HG03378 (cell line): ENCODE measurements at regions not wholly inside any gene's neighbourhood (a gene's known extent, or its start where the extent isn't known, plus 50 kb on each side); places are given as distances from the start of the nearest gene placed in this dataset.
"Not testable (repeated sequence)": the region's sequence is repeated elsewhere in the genome, so short reads cannot be mapped to it uniquely, and the experiment has no call there.

Experiments
- ATAC-seq: cut with Tn5 transposase; IDR thresholded peaks from one replicate; pipeline ENCODE4 v1.9.1; 2021; ENCODE audit warnings: mild to moderate bottlenecking, moderate library complexity; ENCODE audit not compliant: unreplicated experiment

GRCh38 chr9:42325142-42325541 is 141.7 kb downstream of the SPATA31A6 start:
- not testable (repeated sequence) for ATAC-seq

- ATAC-seq = not testable (repeated sequence)
Measured at GRCh38 chr9:42325561-42325960, 142.1 kb downstream of the SPATA31A6 start.

- not testable (repeated sequence) for ATAC-seq
Measured at GRCh38 chr9:42326482-42326881, 143.0 kb downstream of the SPATA31A6 start.

GRCh38 chr9:42335342-42335741 is 151.9 kb downstream of the SPATA31A6 start:
- ATAC-seq = not testable (repeated sequence)

- not testable (repeated sequence) for ATAC-seq
Measured at GRCh38 chr9:42335984-42336657, 152.7 kb downstream of the SPATA31A6 start.

GRCh38 chr9:42338275-42338674 is 154.8 kb downstream of the SPATA31A6 start:
- not testable (repeated sequence) for ATAC-seq

GRCh38 chr9:42339671-42340434 is 156.4 kb downstream of the SPATA31A6 start:
- ATAC-seq = not testable (repeated sequence)

GRCh38 chr9:42340435-42340723 is 156.9 kb downstream of the SPATA31A6 start:
- ATAC-seq = not testable (repeated sequence)

- ATAC-seq = not testable (repeated sequence)
Measured at GRCh38 chr9:42341860-42342259, 158.4 kb downstream of the SPATA31A6 start.

GRCh38 chr9:42342297-42342696 is 158.8 kb downstream of the SPATA31A6 start:
- not testable (repeated sequence) for ATAC-seq

GRCh38 chr9:42344508-42344907 is 161.0 kb downstream of the SPATA31A6 start:
- ATAC-seq = not testable (repeated sequence)

- not testable (repeated sequence) for ATAC-seq
Measured at GRCh38 chr9:42346916-42347315, 163.5 kb downstream of the SPATA31A6 start.

- not testable (repeated sequence) for ATAC-seq
Measured at GRCh38 chr9:42349181-42349580, 165.7 kb downstream of the SPATA31A6 start.

- ATAC-seq = not testable (repeated sequence)
Measured at GRCh38 chr9:42350412-42350811, 167.0 kb downstream of the SPATA31A6 start.

GRCh38 chr9:42357604-42358373 is 174.3 kb downstream of the SPATA31A6 start:
- ATAC-seq = not testable (repeated sequence)

- ATAC-seq = not testable (repeated sequence)
Measured at GRCh38 chr9:42358626-42359247, 175.3 kb downstream of the SPATA31A6 start.

GRCh38 chr9:42364410-42365243 is 181.2 kb downstream of the SPATA31A6 start:
- ATAC-seq = peak; percentile 18

GRCh38 chr9:42365244-42365945 is 181.9 kb downstream of the SPATA31A6 start:
- peak; percentile 96 for ATAC-seq

- not testable (repeated sequence) for ATAC-seq
Measured at GRCh38 chr9:42368279-42368881, 184.9 kb downstream of the SPATA31A6 start.
